ENCODE measurements at regions not wholly inside any gene's neighbourhood (a gene's known extent, or its start where the extent isn't known, plus 50 kb on each side); places are given as distances from the start of the nearest gene placed in this dataset.

- no peak for TF ChIP-seq CTCF (conservative IDR thresholded peaks at IDR 0.05)
- TF ChIP-seq EZH2 (IDR thresholded peaks at IDR 0.05; ENCODE audit: low read depth) = no peak
Observed at GRCh38 chr10:91571671-91572070, 61.2 kb downstream of the PPP1R3C start.
